Upper lobe of left lung (tissue), 6 donors: ENCODE measurements at regions not wholly inside any gene's neighbourhood (a gene's known extent, or its start where the extent isn't known, plus 50 kb on each side); places are given as distances from the start of the nearest gene placed in this dataset.

Source experiments
- ATAC-seq, 2 donors: fragments of 200-7000 bp; cut with Tn5 transposase; one replicate each; pipeline ENCODE4 v1.9.1; 2022; ENCODE audit warnings: mild to moderate bottlenecking in 2 of 2, moderate library complexity in 2 of 2; ENCODE audit not compliant: low FRiP score in 2 of 2
- DNase-seq, 2 donors: peaks; one replicate each; pipeline ENCODE4 v3.0.0-alpha.2; 2019 to 2020
- H3K27ac ChIP-seq, 4 donors: fragments of 200-600 bp; sonication (generic); one replicate each; pipeline ENCODE4 v1.5.1; 2016 to 2019
- H3K27me3 ChIP-seq, 4 donors: fragments of 200-600 bp; sonication (generic); one replicate each; pipeline ENCODE4 v1.5.1; 2017 to 2019
- H3K36me3 ChIP-seq, 4 donors: fragments of 200-600 bp; sonication (generic); one replicate each; pipeline ENCODE4 v1.5.1; 2016 to 2019
- H3K4me1 ChIP-seq, 4 donors: fragments of 200-600 bp; sonication (generic); one replicate each; pipeline ENCODE4 v1.5.1; 2018 to 2019
- H3K4me3 ChIP-seq, 4 donors: fragments of 200-600 bp; sonication (generic); one replicate each; pipeline ENCODE4 v1.5.1; 2017 to 2019; ENCODE audit warnings: mild to moderate bottlenecking in 2 of 4, moderate library complexity in 1 of 4
- H3K9me3 ChIP-seq, 4 donors: fragments of 200-600 bp; sonication (generic); one replicate each; pipeline ENCODE4 v1.5.1; 2018 to 2019
- CTCF ChIP-seq, 6 experiments: fragments of 450-650 bp in 4 of 6; fragments of 200-600 bp in 2 of 6; sonication (generic) in 2 of 6; IDR thresholded peaks; one replicate each; pipeline ENCODE4 v1.5.1; 2016 to 2019; ENCODE audit warnings: antibody characterized with exemption in 6 of 6
- EP300 ChIP-seq, 4 donors: sonication (generic); formaldehyde crosslinking; IDR thresholded peaks; one replicate each; pipeline ENCODE4 v1.5.1; 2017; ENCODE audit warnings: antibody characterized with exemption in 4 of 4, control low read depth in 2 of 4
- POLR2A ChIP-seq, 4 donors: fragments of 450-650 bp; IDR thresholded peaks; one replicate each; pipeline ENCODE4 v1.5.1; 2016 to 2017; ENCODE audit warnings: antibody characterized with exemption in 4 of 4, mild to moderate bottlenecking in 2 of 4
- POLR2AphosphoS5 ChIP-seq, 2 donors: sonication (generic); formaldehyde crosslinking; IDR thresholded peaks; one replicate each; pipeline ENCODE4 v1.5.1; 2017; ENCODE audit warnings: antibody characterized with exemption in 2 of 2
- WGBS, 2 donors: methylation state at CpG; one replicate each; pipeline ENCODE4 v1.1.5; 2017 to 2018; 5-methylcytosine and 5-hydroxymethylcytosine counted together
- donor health status: DM: no; HTN: no; CAD: no; lungs with moderate emphysema.
- donor health status: DM: no; HTN: yes; CAD: no; lungs with severe emphysema.

DNA sequence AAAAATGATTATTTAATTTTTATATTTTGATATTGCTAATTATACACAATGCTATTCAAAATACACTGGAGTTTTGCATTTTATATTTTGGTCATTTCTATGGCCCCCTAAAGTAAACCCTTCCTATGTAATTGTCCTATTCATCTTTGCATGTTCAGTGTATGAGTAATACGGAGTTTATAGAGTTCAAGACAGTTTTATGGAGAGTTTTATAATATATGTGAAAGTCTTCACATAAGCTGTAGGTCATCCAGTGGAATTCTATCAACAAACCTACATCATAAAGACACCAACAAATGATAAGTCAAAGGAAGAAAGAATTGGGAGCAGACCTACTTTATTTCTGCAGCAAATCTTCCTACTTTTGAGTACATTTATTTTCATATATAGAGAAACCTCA is 1200.4 kb upstream of the EPHA6 start:
- Histone ChIP-seq H3K4me1 (no peaks in the 10 kb centered on the region), H3K9me3 (no peaks in the 10 kb centered on the region)

GRCh38 chr3:95615592-95616310 is 1198.6 kb upstream of the EPHA6 start:
- no peak overlapping the region for H3K4me3 ChIP-seq
- H3K4me1 ChIP-seq: no peaks in the 10 kb centered on the region
- H3K36me3 ChIP-seq: no peaks in the 10 kb centered on the region
- DNase-seq (no peak), ATAC-seq (no peak)
- no peak overlapping the region for H3K27ac ChIP-seq
- 84 to 86% methylated on average over 4 of the region's 4 CpGs for WGBS, 2 donors
- H3K9me3 ChIP-seq: no peaks in the 10 kb centered on the region
- no peaks in the 10 kb centered on the region for H3K27me3 ChIP-seq
- TF ChIP-seq POLR2AphosphoS5 (IDR thresholded peaks at IDR 0.05): no peak
- no peak for TF ChIP-seq POLR2A (IDR thresholded peaks at IDR 0.05)
- TF ChIP-seq CTCF (IDR thresholded peaks at IDR 0.05): no peak
- TF ChIP-seq EP300 (IDR thresholded peaks at IDR 0.05): no peak

More for the DNA sequence above, 1200.4 kb upstream of the EPHA6 start:
- TF ChIP-seq POLR2AphosphoS5 (IDR thresholded peaks at IDR 0.05) (no peak), EP300 (IDR thresholded peaks at IDR 0.05) (no peak), CTCF (IDR thresholded peaks at IDR 0.05) (no peak), POLR2A (IDR thresholded peaks at IDR 0.05) (no peak)
- no peaks in the 10 kb centered on the region for H3K36me3 ChIP-seq
- WGBS, 2 donors: 75 to 81% methylated on average over 1 of the region's 1 CpG
- ATAC-seq (no peak), DNase-seq (no peak)
- H3K27me3 ChIP-seq: no peaks in the 10 kb centered on the region
- H3K4me3 ChIP-seq: no peak overlapping the region
- H3K27ac ChIP-seq: no peak overlapping the region

DNA sequence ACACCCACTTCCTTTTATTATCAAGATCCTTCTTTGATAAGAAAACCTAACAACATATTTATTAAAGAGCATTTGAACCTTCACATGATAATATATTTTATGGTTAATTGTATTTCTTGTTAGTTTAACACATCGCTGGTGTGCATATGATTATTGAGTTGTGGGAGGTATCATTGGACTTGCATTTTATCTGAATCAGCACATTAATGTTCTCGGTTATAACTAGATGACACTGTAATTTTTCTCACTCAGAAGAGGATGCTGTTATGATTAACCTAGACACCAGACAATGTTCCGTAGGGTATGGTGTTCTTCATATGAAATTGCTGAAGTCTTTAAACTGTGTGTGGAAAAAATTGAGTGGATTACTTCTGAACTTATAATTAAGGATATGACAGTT is 1188.3 kb upstream of the EPHA6 start:
- ATAC-seq (no peak), DNase-seq (no peak)
- H3K27ac ChIP-seq: no peak overlapping the region
- 87 to 88% methylated on average over 3 of the region's 3 CpGs for WGBS, 2 donors
- H3K9me3 ChIP-seq: no peaks in the 10 kb centered on the region
- no peak for TF ChIP-seq POLR2AphosphoS5 (IDR thresholded peaks at IDR 0.05)
- no peak for TF ChIP-seq POLR2A (IDR thresholded peaks at IDR 0.05)
- no peak for TF ChIP-seq EP300 (IDR thresholded peaks at IDR 0.05)
- no peak for TF ChIP-seq CTCF (IDR thresholded peaks at IDR 0.05)
- no peaks in the 10 kb centered on the region for H3K27me3 ChIP-seq
- no peaks in the 10 kb centered on the region for H3K36me3 ChIP-seq
- H3K4me1 ChIP-seq: no peaks in the 10 kb centered on the region
- no peak overlapping the region for H3K4me3 ChIP-seq

DNA sequence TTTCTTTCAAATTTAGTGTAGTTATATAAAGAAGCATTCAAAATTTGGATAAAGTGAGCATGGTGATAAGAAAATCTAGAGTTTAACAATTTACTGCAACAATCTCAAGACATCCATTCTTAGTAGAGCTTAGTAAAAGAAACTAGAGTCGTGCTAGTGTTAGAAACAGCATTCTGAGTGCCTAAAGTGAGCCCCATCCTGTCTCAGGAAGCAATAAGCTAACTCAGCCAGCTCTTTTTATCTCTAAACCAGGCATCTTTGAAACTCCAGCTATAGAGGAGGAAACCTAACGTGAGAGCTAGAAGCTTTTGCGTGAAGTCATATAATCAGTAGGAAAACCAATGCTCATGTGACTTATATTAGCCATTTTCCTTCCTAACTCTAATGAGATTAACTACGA is 1187.1 kb upstream of the EPHA6 start:
- no peak for ATAC-seq
- no peaks in the 10 kb centered on the region for H3K4me1 ChIP-seq
- no peak overlapping the region for H3K27ac ChIP-seq
- no peak for DNase-seq
- no peaks in the 10 kb centered on the region for H3K27me3 ChIP-seq
- no peaks in the 10 kb centered on the region for H3K9me3 ChIP-seq
- 60 to 63% methylated on average over 4 of the region's 4 CpGs for WGBS, 2 donors
- no peak for TF ChIP-seq CTCF (IDR thresholded peaks at IDR 0.05)
- TF ChIP-seq EP300 (IDR thresholded peaks at IDR 0.05): no peak
- no peak overlapping the region for H3K4me3 ChIP-seq
- no peaks in the 10 kb centered on the region for H3K36me3 ChIP-seq

- H3K4me3 ChIP-seq: no peak overlapping the region
- H3K9me3 ChIP-seq: no peaks in the 10 kb centered on the region
- ATAC-seq (no peak), DNase-seq (no peak)
- no peak overlapping the region for H3K27ac ChIP-seq
- no peaks in the 10 kb centered on the region for H3K4me1 ChIP-seq
- no peaks in the 10 kb centered on the region for H3K36me3 ChIP-seq
- TF ChIP-seq EP300 (IDR thresholded peaks at IDR 0.05) (no peak), CTCF (IDR thresholded peaks at IDR 0.05) (no peak), POLR2AphosphoS5 (IDR thresholded peaks at IDR 0.05) (no peak), POLR2A (IDR thresholded peaks at IDR 0.05) (no peak)
- no peaks in the 10 kb centered on the region for H3K27me3 ChIP-seq
- WGBS, 2 donors: 27 to 39% methylated on average over 2 of the region's 2 CpGs
Measured at GRCh38 chr3:95627697-95628096, 1186.7 kb upstream of the EPHA6 start.
